ENCODE measurements at regions not wholly inside any gene's neighbourhood (a gene's known extent, or its start where the extent isn't known, plus 50 kb on each side); places are given as distances from the start of the nearest gene placed in this dataset.

- TF ChIP-seq, protein P1, sequence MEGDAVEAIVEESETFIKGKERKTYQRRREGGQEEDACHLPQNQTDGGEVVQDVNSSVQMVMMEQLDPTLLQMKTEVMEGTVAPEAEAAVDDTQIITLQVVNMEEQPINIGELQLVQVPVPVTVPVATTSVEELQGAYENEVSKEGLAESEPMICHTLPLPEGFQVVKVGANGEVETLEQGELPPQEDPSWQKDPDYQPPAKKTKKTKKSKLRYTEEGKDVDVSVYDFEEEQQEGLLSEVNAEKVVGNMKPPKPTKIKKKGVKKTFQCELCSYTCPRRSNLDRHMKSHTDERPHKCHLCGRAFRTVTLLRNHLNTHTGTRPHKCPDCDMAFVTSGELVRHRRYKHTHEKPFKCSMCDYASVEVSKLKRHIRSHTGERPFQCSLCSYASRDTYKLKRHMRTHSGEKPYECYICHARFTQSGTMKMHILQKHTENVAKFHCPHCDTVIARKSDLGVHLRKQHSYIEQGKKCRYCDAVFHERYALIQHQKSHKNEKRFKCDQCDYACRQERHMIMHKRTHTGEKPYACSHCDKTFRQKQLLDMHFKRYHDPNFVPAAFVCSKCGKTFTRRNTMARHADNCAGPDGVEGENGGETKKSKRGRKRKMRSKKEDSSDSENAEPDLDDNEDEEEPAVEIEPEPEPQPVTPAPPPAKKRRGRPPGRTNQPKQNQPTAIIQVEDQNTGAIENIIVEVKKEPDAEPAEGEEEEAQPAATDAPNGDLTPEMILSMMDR (IDR thresholded peaks at IDR 0.05), result no peak
- TF ChIP-seq POLR2A (IDR thresholded peaks at IDR 0.05), result no peak
- no peak for TF ChIP-seq POLR2AphosphoS5 (IDR thresholded peaks at IDR 0.05)
- no peak for TF ChIP-seq EP300 (IDR thresholded peaks at IDR 0.05)
Observed at GRCh38 chr2:88396209-88396608, 56.3 kb downstream of the FOXI3 start.

Measured in sigmoid colon (tissue), 4 donors.